Lower leg skin (tissue), 4 donors: ENCODE measurements at regions not wholly inside any gene's neighbourhood (a gene's known extent, or its start where the extent isn't known, plus 50 kb on each side); places are given as distances from the start of the nearest gene placed in this dataset.
"Not testable (repeated sequence)": the region's sequence is repeated elsewhere in the genome, so short reads cannot be mapped to it uniquely, and the experiment has no call there.

Experiments used
- DNase-seq, 2 donors: peaks; one replicate each; pipeline ENCODE4 v3.0.0-alpha.2; 2019; ENCODE audit warnings: low spot score in 2 of 2
- H3K4me3 ChIP-seq: fragments of 200-600 bp; sonication (generic); 2 replicates; pipeline ENCODE4 v1.5.1; 2017; ENCODE audit warnings: mild to moderate bottlenecking, low read depth; ENCODE audit not compliant: poor library complexity, severe bottlenecking
- CTCF ChIP-seq, 3 donors: fragments of 450-650 bp; IDR thresholded peaks; one replicate each; pipeline ENCODE4 v1.5.1; 2016; ENCODE audit warnings: antibody characterized with exemption in 3 of 3, mild to moderate bottlenecking in 3 of 3, moderate library complexity in 2 of 3
- POLR2A ChIP-seq, 2 donors: fragments of 450-650 bp; IDR thresholded peaks; one replicate each; pipeline ENCODE4 v1.6.1; 2016 to 2017; ENCODE audit warnings: antibody characterized with exemption in 2 of 2, mild to moderate bottlenecking in 1 of 2, moderate library complexity in 1 of 2
- WGBS, 2 donors: methylation state at CpG; one replicate each; pipeline ENCODE4 v1.1.5; 2018; 5-methylcytosine and 5-hydroxymethylcytosine counted together
- intact Hi-C: fragments of 100-400 bp; cut with DNase I; formaldehyde crosslinking; loops from one replicate; pipeline ENCODE4 v1.15.0; 2023; ENCODE audit warnings: low total_unique reads

GRCh38 chr4:107449611-107450369, 270.2 kb downstream of the PAPSS1 start:
- no peak for TF ChIP-seq POLR2A (IDR thresholded peaks at IDR 0.05)
- no peak for TF ChIP-seq CTCF (IDR thresholded peaks at IDR 0.05)
- intact Hi-C loops = no loop called here

GRCh38 chr4:107442538-107443111, 277.4 kb downstream of the PAPSS1 start:
- intact Hi-C loops = no loop called here
- no peak for TF ChIP-seq POLR2A (IDR thresholded peaks at IDR 0.05)
- no peak for TF ChIP-seq CTCF (IDR thresholded peaks at IDR 0.05)
- DNase-seq = no peak
- 50 to 58% methylated on average over 3 of the region's 3 CpGs for WGBS, 2 donors
- H3K4me3 ChIP-seq = no peak overlapping the region

More at GRCh38 chr4:107449611-107450369, 270.2 kb downstream of the PAPSS1 start:
- WGBS, 2 donors = 43 to 49% methylated on average over 4 of the region's 4 CpGs
- DNase-seq = no peak
- no peak overlapping the region for H3K4me3 ChIP-seq

GRCh38 chr4:107439401-107439800, 280.6 kb downstream of the PAPSS1 start:
- TF ChIP-seq POLR2A (IDR thresholded peaks at IDR 0.05) (no peak), CTCF (IDR thresholded peaks at IDR 0.05) (no peak)
- H3K4me3 ChIP-seq = no peak overlapping the region
- DNase-seq = no peak
- intact Hi-C loops = no loop called here
- 93 to 96% methylated on average over 3 of the region's 3 CpGs for WGBS, 2 donors

GRCh38 chr4:107436471-107436870, 283.6 kb downstream of the PAPSS1 start:
- H3K4me3 ChIP-seq, intact Hi-C loops, DNase-seq: not testable (repeated sequence)
- WGBS, 2 donors = 30 to 35% methylated on average over 1 of the region's 1 CpG

GRCh38 chr4:107432451-107432850, 287.6 kb downstream of the PAPSS1 start:
- no peak overlapping the region for H3K4me3 ChIP-seq
- TF ChIP-seq POLR2A (IDR thresholded peaks at IDR 0.05) = no peak
- TF ChIP-seq CTCF (IDR thresholded peaks at IDR 0.05) = no peak
- intact Hi-C loops = no loop called here
- no peak for DNase-seq

- DNase-seq = no peak
- TF ChIP-seq POLR2A (IDR thresholded peaks at IDR 0.05) (no peak), CTCF (IDR thresholded peaks at IDR 0.05) (no peak)
- 87 to 94% methylated on average over 2 of the region's 2 CpGs for WGBS, 2 donors
- no peak overlapping the region for H3K4me3 ChIP-seq
- intact Hi-C loops = no loop called here
Observed at GRCh38 chr4:107423677-107424405, 296.2 kb downstream of the PAPSS1 start.

GRCh38 chr4:107419536-107419935, 300.5 kb downstream of the PAPSS1 start:
- 61 to 84% methylated on average over 2 of the region's 2 CpGs for WGBS, 2 donors
- DNase-seq, intact Hi-C loops, H3K4me3 ChIP-seq: not testable (repeated sequence)
